ENCODE measurements at regions not wholly inside any gene's neighbourhood (a gene's known extent, or its start where the extent isn't known, plus 50 kb on each side); places are given as distances from the start of the nearest gene placed in this dataset.

GRCh38 chr5:5886812-5887486 lies 464.5 kb downstream of the ICE1 start:
- TF ChIP-seq CTCF (IDR thresholded peaks at IDR 0.05; ENCODE audit: low read depth, low read length) (no peak), POLR2A (IDR thresholded peaks at IDR 0.05; ENCODE audit: extremely low read depth, insufficient read length) (no peak), MAX (IDR thresholded peaks at IDR 0.05; ENCODE audit: low read depth, low read length) (no peak)

All from NB4 (cell line).